Liver (tissue), 8 donors: ENCODE measurements at regions not wholly inside any gene's neighbourhood (a gene's known extent, or its start where the extent isn't known, plus 50 kb on each side); places are given as distances from the start of the nearest gene placed in this dataset.
A peak's percentile ranks its signal among the peaks of the same experiment; 100 is the strongest.

Source experiments
- DNase-seq: peaks from one replicate; pipeline ENCODE4 v3.0.0-alpha.2; 2017; ENCODE audit warnings: low spot score
- H3K27ac ChIP-seq, 2 donors: one replicate each; pipeline ENCODE4 v1.7.0; 2013; ENCODE audit warnings: inconsistent platforms in 2 of 2, low read length in 2 of 2, control low read depth in 1 of 2, low read depth in 1 of 2, mild to moderate bottlenecking in 1 of 2
- H3K27me3 ChIP-seq, 4 donors: one replicate each; pipeline versions ENCODE4 v1.6.1 to v1.7.0; 2013; ENCODE audit warnings: low read length in 3 of 4, inconsistent platforms in 1 of 4, mild to moderate bottlenecking in 1 of 4, moderate library complexity in 1 of 4; ENCODE audit not compliant: control insufficient read depth in 4 of 4, insufficient read depth in 4 of 4
- H3K36me3 ChIP-seq, 4 donors: one replicate each; pipeline versions ENCODE4 v1.6.1 to v1.7.0; 2013; ENCODE audit warnings: low read length in 3 of 4, mild to moderate bottlenecking in 3 of 4, low read depth in 1 of 4, moderate library complexity in 1 of 4; ENCODE audit not compliant: control insufficient read depth in 4 of 4, insufficient read depth in 3 of 4
- H3K4me1 ChIP-seq, 4 donors: one replicate each; pipeline versions ENCODE4 v1.6.1 to v1.7.0; 2013; ENCODE audit warnings: low read length in 3 of 4, mild to moderate bottlenecking in 3 of 4, moderate library complexity in 1 of 4; ENCODE audit not compliant: control insufficient read depth in 4 of 4, insufficient read depth in 4 of 4
- H3K4me3 ChIP-seq, 3 donors: one replicate each; pipeline versions ENCODE4 v1.6.1 to v1.7.0; 2013; ENCODE audit warnings: low read length in 3 of 3, control low read depth in 1 of 3, low read depth in 1 of 3, mild to moderate bottlenecking in 1 of 3
- H3K9ac ChIP-seq, 2 donors: one replicate each; pipeline ENCODE4 v1.7.0; 2013; ENCODE audit warnings: low read length in 2 of 2, mild to moderate bottlenecking in 2 of 2, moderate library complexity in 2 of 2, control low read depth in 1 of 2, low read depth in 1 of 2
- H3K9me3 ChIP-seq, 4 donors: one replicate each; pipeline versions ENCODE4 v1.6.1 to v1.7.0; 2013; ENCODE audit warnings: low read length in 3 of 4; ENCODE audit not compliant: control insufficient read depth in 4 of 4
- CTCF ChIP-seq: fragments of 150-350 bp; IDR thresholded peaks from 2 replicates; pipeline ENCODE4 v1.5.1; 2017; ENCODE audit warnings: improper control_type of control experiment, low read depth, low read length; ENCODE audit not compliant: missing input control
- EGR1 ChIP-seq, 2 donors: IDR thresholded peaks; 2 replicates each; pipeline ENCODE4 v1.6.1; 2016 to 2018; ENCODE audit warnings: antibody characterized with exemption in 2 of 2, low read depth in 2 of 2
- FOXA1 ChIP-seq: IDR thresholded peaks from 2 replicates; pipeline ENCODE4 v1.6.1; 2016; ENCODE audit warnings: antibody characterized with exemption
- FOXA2 ChIP-seq: IDR thresholded peaks from 2 replicates; pipeline ENCODE4 v1.6.1; 2016; ENCODE audit warnings: antibody characterized with exemption
- GABPA ChIP-seq, 2 donors: IDR thresholded peaks in 1 of 2; conservative IDR thresholded peaks in 1 of 2; 2 replicates each; pipeline ENCODE4 v1.6.1; 2016; ENCODE audit warnings: antibody characterized with exemption in 2 of 2, mild to moderate bottlenecking in 1 of 2, moderate library complexity in 1 of 2
- HNF4A ChIP-seq, 2 donors: conservative IDR thresholded peaks; 2 replicates each; pipeline ENCODE4 v1.6.1; 2016; ENCODE audit warnings: antibody characterized with exemption in 2 of 2, mild to moderate bottlenecking in 2 of 2
- HNF4G ChIP-seq: IDR thresholded peaks from 2 replicates; pipeline ENCODE4 v1.6.1; 2016; ENCODE audit warnings: antibody characterized with exemption
- JUND ChIP-seq, 2 donors: IDR thresholded peaks; 2 replicates each; pipeline ENCODE4 v1.6.1; 2016; ENCODE audit warnings: antibody characterized with exemption in 2 of 2
- MAX ChIP-seq: IDR thresholded peaks from 2 replicates; pipeline ENCODE4 v1.6.1; 2016; ENCODE audit warnings: antibody characterized with exemption
- NR2F2 ChIP-seq: IDR thresholded peaks from 2 replicates; pipeline ENCODE4 v1.6.1; 2016; ENCODE audit warnings: antibody characterized with exemption
- RAD21 ChIP-seq, 2 donors: IDR thresholded peaks; 2 replicates each; pipeline ENCODE4 v1.6.1; 2016; ENCODE audit warnings: antibody characterized with exemption in 2 of 2, mild to moderate bottlenecking in 2 of 2
- REST ChIP-seq: IDR thresholded peaks from 2 replicates; pipeline ENCODE4 v1.6.1; 2016; ENCODE audit warnings: antibody characterized with exemption, mild to moderate bottlenecking
- RXRA ChIP-seq, 2 donors: IDR thresholded peaks; 2 replicates each; pipeline ENCODE4 v1.6.1; 2017 to 2018; ENCODE audit warnings: antibody characterized with exemption in 2 of 2, mild to moderate bottlenecking in 1 of 2
- SP1 ChIP-seq: IDR thresholded peaks from 2 replicates; pipeline ENCODE4 v1.6.1; 2018; ENCODE audit warnings: antibody characterized with exemption, mild to moderate bottlenecking
- TAF1 ChIP-seq: conservative IDR thresholded peaks from 2 replicates; pipeline ENCODE4 v1.6.1; 2016; ENCODE audit warnings: antibody characterized with exemption, mild to moderate bottlenecking
- YY1 ChIP-seq: IDR thresholded peaks from 2 replicates; pipeline ENCODE4 v1.6.1; 2016; ENCODE audit warnings: antibody characterized with exemption, mild to moderate bottlenecking
- WGBS: extraction: QIAGEN DNeasy Blood & Tissue Kit; methylation state at CpG from one replicate; pipeline ENCODE4 v1.1.7; 2013; 5-methylcytosine and 5-hydroxymethylcytosine counted together
- TF ChIP-seq, protein P1 (sequence below): IDR thresholded peaks from 2 replicates; pipeline ENCODE4 v1.6.1; 2016; ENCODE audit warnings: antibody characterized with exemption
- TF ChIP-seq, protein P2 (sequence below): IDR thresholded peaks from 2 replicates; pipeline ENCODE4 v1.6.1; 2016; ENCODE audit warnings: antibody characterized with exemption
- donor health status: healthy.
- donor health status: healthy.
- donor health status: healthy.
- donor health status: healthy.
- donor health status: healthy.

DNA sequence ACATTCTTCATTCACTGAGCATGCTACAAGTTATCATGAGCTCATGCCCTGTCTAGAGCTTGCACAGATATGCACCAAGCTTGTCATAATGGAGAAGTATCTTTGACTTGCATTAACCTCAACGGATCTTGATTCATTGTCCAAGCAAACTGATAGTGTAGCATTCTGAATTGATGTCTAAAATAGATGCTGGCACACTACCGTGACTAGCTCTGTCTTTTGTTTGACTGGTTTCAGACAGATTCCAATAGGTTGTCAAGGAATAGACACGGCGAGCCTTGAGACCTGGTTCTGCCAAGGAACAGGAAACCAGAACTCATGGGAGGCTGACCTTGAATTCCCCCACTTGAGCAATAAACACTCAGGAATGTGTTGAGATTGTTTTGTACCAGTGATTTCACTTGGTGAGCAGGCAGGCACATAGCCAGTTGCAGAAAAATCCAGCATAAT is 1153.1 kb upstream of the GJE1 start (continued):
- TF ChIP-seq, protein P1, sequence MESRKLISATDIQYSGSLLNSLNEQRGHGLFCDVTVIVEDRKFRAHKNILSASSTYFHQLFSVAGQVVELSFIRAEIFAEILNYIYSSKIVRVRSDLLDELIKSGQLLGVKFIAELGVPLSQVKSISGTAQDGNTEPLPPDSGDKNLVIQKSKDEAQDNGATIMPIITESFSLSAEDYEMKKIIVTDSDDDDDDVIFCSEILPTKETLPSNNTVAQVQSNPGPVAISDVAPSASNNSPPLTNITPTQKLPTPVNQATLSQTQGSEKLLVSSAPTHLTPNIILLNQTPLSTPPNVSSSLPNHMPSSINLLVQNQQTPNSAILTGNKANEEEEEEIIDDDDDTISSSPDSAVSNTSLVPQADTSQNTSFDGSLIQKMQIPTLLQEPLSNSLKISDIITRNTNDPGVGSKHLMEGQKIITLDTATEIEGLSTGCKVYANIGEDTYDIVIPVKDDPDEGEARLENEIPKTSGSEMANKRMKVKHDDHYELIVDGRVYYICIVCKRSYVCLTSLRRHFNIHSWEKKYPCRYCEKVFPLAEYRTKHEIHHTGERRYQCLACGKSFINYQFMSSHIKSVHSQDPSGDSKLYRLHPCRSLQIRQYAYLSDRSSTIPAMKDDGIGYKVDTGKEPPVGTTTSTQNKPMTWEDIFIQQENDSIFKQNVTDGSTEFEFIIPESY = no peak
- TF ChIP-seq FOXA1 (no peak), SP1 (no peak), RAD21 (IDR thresholded peaks at IDR 0.05) (peak in 1 of 2 donors; percentile 8), NR2F2 (peak; percentile 54), YY1 (no peak), RXRA (IDR thresholded peaks at IDR 0.05) (no peak), EGR1 (IDR thresholded peaks at IDR 0.05; ENCODE audit: low read depth in 2 of 2) (no peak), FOXA2 (no peak), HNF4A (conservative IDR thresholded peaks at IDR 0.05) (no peak)
- TF ChIP-seq, protein P2, sequence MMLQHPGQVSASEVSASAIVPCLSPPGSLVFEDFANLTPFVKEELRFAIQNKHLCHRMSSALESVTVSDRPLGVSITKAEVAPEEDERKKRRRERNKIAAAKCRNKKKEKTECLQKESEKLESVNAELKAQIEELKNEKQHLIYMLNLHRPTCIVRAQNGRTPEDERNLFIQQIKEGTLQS = no peak

GRCh38 chr6:140977403-140977802 is 1155.3 kb upstream of the GJE1 start:
- Histone ChIP-seq H3K4me1 (no peaks in the 10 kb centered on the region), H3K27ac (no peak overlapping the region), H3K4me3 (no peak overlapping the region), H3K9ac (no peak overlapping the region), H3K36me3 (no peaks in the 10 kb centered on the region), H3K27me3 (no peaks in the 10 kb centered on the region), H3K9me3 (no peaks in the 10 kb centered on the region)
- DNase-seq = no peak
- TF ChIP-seq MAX = no peak
- TF ChIP-seq FOXA1 = no peak
- TF ChIP-seq RAD21 (IDR thresholded peaks at IDR 0.05) = no peak
- TF ChIP-seq, protein P1 = no peak
- TF ChIP-seq, protein P2 = no peak
- TF ChIP-seq JUND (IDR thresholded peaks at IDR 0.05) = no peak
- no peak for TF ChIP-seq SP1
- no peak for TF ChIP-seq EGR1 (IDR thresholded peaks at IDR 0.05; ENCODE audit: low read depth in 2 of 2)
- TF ChIP-seq GABPA (IDR thresholded peaks at IDR 0.05 in 1 of 2, conservative IDR thresholded peaks at IDR 0.05 in 1 of 2) = no peak
- TF ChIP-seq RXRA (IDR thresholded peaks at IDR 0.05) = no peak
- no peak for TF ChIP-seq YY1
- TF ChIP-seq CTCF = no peak
- no peak for TF ChIP-seq FOXA2
- no peak for TF ChIP-seq HNF4A (conservative IDR thresholded peaks at IDR 0.05)
- TF ChIP-seq TAF1 = no peak
- TF ChIP-seq REST = no peak
- TF ChIP-seq NR2F2 = no peak
- TF ChIP-seq HNF4G = no peak
- WGBS = 67% methylated on average over 2 of the region's 2 CpGs
